ENCODE measurements at regions not wholly inside any gene's neighbourhood (a gene's known extent, or its start where the extent isn't known, plus 50 kb on each side); places are given as distances from the start of the nearest gene placed in this dataset.
A peak's percentile ranks its signal among the peaks of the same experiment; 100 is the strongest.

- DNase-seq, result no peak
Observed at GRCh38 chr15:91769476-91769875, 84.0 kb upstream of the SLCO3A1 start.

- DNase-seq, result no peak
Observed at GRCh38 chr15:91769894-91770293, 83.6 kb upstream of the SLCO3A1 start.

- no peak for DNase-seq
Observed at GRCh38 chr15:91776104-91776503, 77.4 kb upstream of the SLCO3A1 start.

GRCh38 chr15:91779960-91780359 is 73.5 kb upstream of the SLCO3A1 start:
- DNase-seq, result no peak

- no peak for DNase-seq
Observed at GRCh38 chr15:91780387-91780786, 73.1 kb upstream of the SLCO3A1 start.

GRCh38 chr15:91782221-91782620 is 71.3 kb upstream of the SLCO3A1 start:
- no peak for DNase-seq

GRCh38 chr15:91783008-91783407 is 70.5 kb upstream of the SLCO3A1 start:
- no peak for DNase-seq

- DNase-seq, result no peak
Observed at GRCh38 chr15:91783451-91783850, 70.1 kb upstream of the SLCO3A1 start.

GRCh38 chr15:91784973-91785709 is 68.4 kb upstream of the SLCO3A1 start:
- no peak for DNase-seq

- DNase-seq, result no peak
Observed at GRCh38 chr15:91787198-91787597, 66.3 kb upstream of the SLCO3A1 start.

GRCh38 chr15:91789136-91789535 is 64.4 kb upstream of the SLCO3A1 start:
- no peak for DNase-seq

GRCh38 chr15:91790836-91791235 is 62.7 kb upstream of the SLCO3A1 start:
- DNase-seq, result no peak

GRCh38 chr15:91793771-91794170 is 59.7 kb upstream of the SLCO3A1 start:
- DNase-seq, result no peak

- DNase-seq, result peak; percentile 3
Observed at GRCh38 chr15:91795235-91795634, 58.3 kb upstream of the SLCO3A1 start.

GRCh38 chr15:91801836-91802534 is 51.5 kb upstream of the SLCO3A1 start:
- no peak for DNase-seq

GRCh38 chr15:91803260-91803659 is 50.2 kb upstream of the SLCO3A1 start:
- DNase-seq, result no peak
